A549 (cell line): ENCODE measurements at regions not wholly inside any gene's neighbourhood (a gene's known extent, or its start where the extent isn't known, plus 50 kb on each side); places are given as distances from the start of the nearest gene placed in this dataset.

ENCODE experiments used
- EP300 ChIP-seq, 2 experiments: fragments of >200 bp; sonication (Bioruptor Twin); formaldehyde crosslinking; IDR thresholded peaks; 2 replicates in 1 of 2; 3 replicates in 1 of 2; pipeline ENCODE4 v1.6.1; 2016 to 2017
- POLR2AphosphoS2 ChIP-seq: conservative IDR thresholded peaks from 2 replicates; pipeline ENCODE4 v1.6.1; 2012; ENCODE audit warnings: low read length, improper control_type of control experiment, inconsistent platforms
- RCOR1 ChIP-seq: fragments of 150-350 bp; IDR thresholded peaks from 2 replicates; pipeline ENCODE4 v1.6.1; 2014; ENCODE audit warnings: antibody characterized with exemption, low read length, low read depth
- RNF2 ChIP-seq: fragments of 200-600 bp; sonication (generic); IDR thresholded peaks from 2 replicates; pipeline ENCODE4 v1.6.1; 2016; ENCODE audit warnings: low read depth, mild to moderate bottlenecking, antibody characterized with exemption, moderate library complexity, borderline replicate concordance
- SREBF2 ChIP-seq: fragments of 450-650 bp; IDR thresholded peaks from 2 replicates; pipeline ENCODE4 v1.6.1; 2014; ENCODE audit warnings: mild to moderate bottlenecking, moderate library complexity

DNA sequence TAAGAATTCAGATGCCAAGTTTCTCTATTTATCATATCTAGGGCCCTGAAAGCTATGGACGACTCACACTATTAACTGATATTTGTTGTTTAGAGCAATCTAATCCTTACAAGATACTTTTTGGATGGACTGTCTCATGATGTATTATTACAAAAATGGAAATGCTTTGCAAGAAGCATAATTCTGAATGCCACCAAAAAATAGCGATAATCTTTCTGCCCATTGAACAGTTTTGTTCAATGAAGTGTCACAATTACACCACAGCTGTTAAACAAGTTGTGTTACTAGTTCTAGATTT, 460.4 kb upstream of the JARID2 start:
- no peak for TF ChIP-seq POLR2AphosphoS2
- no peak for TF ChIP-seq EP300 (IDR thresholded peaks at IDR 0.05)
- no peak for TF ChIP-seq RNF2
- TF ChIP-seq SREBF2 = no peak
- no peak for TF ChIP-seq RCOR1
